KMS-11 (cell line): ENCODE measurements at regions not wholly inside any gene's neighbourhood (a gene's known extent, or its start where the extent isn't known, plus 50 kb on each side); places are given as distances from the start of the nearest gene placed in this dataset.

Source experiments
- H2AFZ ChIP-seq: fragments of 200-600 bp; sonication (generic); 2 replicates; pipeline ENCODE4 v1.6.1; 2016; ENCODE audit warnings: antibody characterized with exemption, mixed run types, low read depth
- H3K27ac ChIP-seq: fragments of 200-600 bp; sonication (generic); 2 replicates; pipeline ENCODE4 v1.6.1; 2016; ENCODE audit warnings: mild to moderate bottlenecking, mixed run types
- H3K27me3 ChIP-seq: fragments of 200-600 bp; sonication (generic); 2 replicates; pipeline ENCODE4 v1.6.1; 2017; ENCODE audit warnings: mild to moderate bottlenecking, low read depth, mixed run types, moderate library complexity; ENCODE audit not compliant: insufficient read depth
- H3K36me3 ChIP-seq: fragments of 200-600 bp; sonication (generic); 2 replicates; pipeline ENCODE4 v1.6.1; 2017; ENCODE audit warnings: mild to moderate bottlenecking, mixed run types; ENCODE audit not compliant: insufficient read depth
- H3K4me1 ChIP-seq: fragments of 200-600 bp; sonication (generic); 2 replicates; pipeline ENCODE4 v1.6.1; 2016; ENCODE audit warnings: mild to moderate bottlenecking, low read depth, mixed run types; ENCODE audit not compliant: poor library complexity, severe bottlenecking
- H3K4me2 ChIP-seq: fragments of 200-600 bp; sonication (generic); 2 replicates; pipeline ENCODE4 v1.7.0; 2016; ENCODE audit warnings: mild to moderate bottlenecking, mixed run types
- H3K4me3 ChIP-seq: fragments of 200-600 bp; sonication (generic); IDR thresholded peaks from 2 replicates; pipeline ENCODE4 v1.6.1; 2017; ENCODE audit warnings: low read depth, low read length, mixed read lengths; ENCODE audit not compliant: insufficient read depth
- H3K79me2 ChIP-seq: fragments of 200-600 bp; sonication (generic); 2 replicates; pipeline ENCODE4 v1.6.1; 2016; ENCODE audit warnings: low read depth, mixed run types; ENCODE audit not compliant: insufficient read depth
- H3K9ac ChIP-seq: fragments of 200-600 bp; sonication (generic); 2 replicates; pipeline ENCODE4 v1.6.1; 2016; ENCODE audit warnings: mild to moderate bottlenecking, mixed run types
- H4K20me1 ChIP-seq: fragments of 200-600 bp; sonication (generic); 2 replicates; pipeline ENCODE4 v1.6.1; 2016; ENCODE audit warnings: mild to moderate bottlenecking, mixed run types; ENCODE audit not compliant: insufficient read depth
- TF ChIP-seq, protein P1 (sequence below): fragments of 200-600 bp; sonication (generic); conservative IDR thresholded peaks from 2 replicates; pipeline ENCODE4 v1.6.1; 2017; ENCODE audit warnings: low read depth, mild to moderate bottlenecking, antibody characterized with exemption, low read length, moderate library complexity, mixed read lengths

DNA sequence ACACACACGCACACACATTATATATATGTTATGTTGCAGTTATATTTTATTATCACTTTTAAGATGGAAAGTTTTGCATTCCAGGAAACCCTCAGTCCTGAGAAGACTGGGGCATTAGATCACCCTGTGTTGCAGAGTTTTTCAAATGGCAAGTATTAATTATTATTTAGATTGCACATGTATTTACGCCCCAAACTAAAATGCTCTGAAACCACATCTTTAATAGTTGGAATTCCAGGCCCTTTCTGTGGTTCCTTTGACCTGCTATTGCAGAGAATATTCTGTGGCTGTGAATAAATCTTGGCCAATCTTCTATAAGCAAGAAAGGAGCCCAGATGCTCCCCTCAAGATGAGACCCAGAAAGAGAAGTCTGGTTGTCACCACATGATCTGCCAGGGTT lies 427.0 kb upstream of the TNP1 start:
- no peak overlapping the region for H3K27ac ChIP-seq
- no peak overlapping the region for H3K4me3 ChIP-seq
- no peaks in the 10 kb centered on the region for H4K20me1 ChIP-seq
- TF ChIP-seq, protein P1, sequence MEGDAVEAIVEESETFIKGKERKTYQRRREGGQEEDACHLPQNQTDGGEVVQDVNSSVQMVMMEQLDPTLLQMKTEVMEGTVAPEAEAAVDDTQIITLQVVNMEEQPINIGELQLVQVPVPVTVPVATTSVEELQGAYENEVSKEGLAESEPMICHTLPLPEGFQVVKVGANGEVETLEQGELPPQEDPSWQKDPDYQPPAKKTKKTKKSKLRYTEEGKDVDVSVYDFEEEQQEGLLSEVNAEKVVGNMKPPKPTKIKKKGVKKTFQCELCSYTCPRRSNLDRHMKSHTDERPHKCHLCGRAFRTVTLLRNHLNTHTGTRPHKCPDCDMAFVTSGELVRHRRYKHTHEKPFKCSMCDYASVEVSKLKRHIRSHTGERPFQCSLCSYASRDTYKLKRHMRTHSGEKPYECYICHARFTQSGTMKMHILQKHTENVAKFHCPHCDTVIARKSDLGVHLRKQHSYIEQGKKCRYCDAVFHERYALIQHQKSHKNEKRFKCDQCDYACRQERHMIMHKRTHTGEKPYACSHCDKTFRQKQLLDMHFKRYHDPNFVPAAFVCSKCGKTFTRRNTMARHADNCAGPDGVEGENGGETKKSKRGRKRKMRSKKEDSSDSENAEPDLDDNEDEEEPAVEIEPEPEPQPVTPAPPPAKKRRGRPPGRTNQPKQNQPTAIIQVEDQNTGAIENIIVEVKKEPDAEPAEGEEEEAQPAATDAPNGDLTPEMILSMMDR = no peak
- H3K79me2 ChIP-seq = no peaks in the 10 kb centered on the region
- no peak overlapping the region for H3K4me2 ChIP-seq
- H2AFZ ChIP-seq = no peak overlapping the region
- no peak overlapping the region for H3K9ac ChIP-seq
- no peaks in the 10 kb centered on the region for H3K36me3 ChIP-seq
- no peaks in the 10 kb centered on the region for H3K27me3 ChIP-seq
- H3K4me1 ChIP-seq = no peaks in the 10 kb centered on the region

DNA sequence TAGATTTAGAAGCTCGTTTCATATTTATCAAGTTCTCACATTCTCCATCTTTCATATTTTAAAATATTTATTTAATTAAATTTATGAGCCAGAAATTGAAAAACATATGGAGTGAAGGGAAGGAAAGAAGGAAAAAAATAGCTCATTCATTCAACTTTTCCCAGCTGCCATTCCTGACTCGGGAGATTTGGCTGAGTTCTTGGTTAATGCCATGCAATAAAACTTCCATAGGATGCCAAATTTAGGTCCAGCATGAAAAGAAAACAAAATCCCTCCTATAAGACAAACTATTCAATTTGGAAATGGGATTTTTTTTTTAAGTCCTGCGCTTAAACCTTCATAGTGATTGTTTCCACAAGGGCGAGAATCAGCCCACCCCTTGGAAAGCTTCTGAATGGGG lies 426.1 kb upstream of the TNP1 start:
- TF ChIP-seq, protein P1 = no peak
- Histone ChIP-seq H3K9ac (no peak overlapping the region), H4K20me1 (no peaks in the 10 kb centered on the region), H3K4me3 (no peak overlapping the region), H3K4me2 (no peak overlapping the region), H3K79me2 (no peaks in the 10 kb centered on the region), H3K36me3 (no peaks in the 10 kb centered on the region), H2AFZ (no peak overlapping the region), H3K4me1 (no peaks in the 10 kb centered on the region), H3K27ac (no peak overlapping the region), H3K27me3 (no peaks in the 10 kb centered on the region)

DNA sequence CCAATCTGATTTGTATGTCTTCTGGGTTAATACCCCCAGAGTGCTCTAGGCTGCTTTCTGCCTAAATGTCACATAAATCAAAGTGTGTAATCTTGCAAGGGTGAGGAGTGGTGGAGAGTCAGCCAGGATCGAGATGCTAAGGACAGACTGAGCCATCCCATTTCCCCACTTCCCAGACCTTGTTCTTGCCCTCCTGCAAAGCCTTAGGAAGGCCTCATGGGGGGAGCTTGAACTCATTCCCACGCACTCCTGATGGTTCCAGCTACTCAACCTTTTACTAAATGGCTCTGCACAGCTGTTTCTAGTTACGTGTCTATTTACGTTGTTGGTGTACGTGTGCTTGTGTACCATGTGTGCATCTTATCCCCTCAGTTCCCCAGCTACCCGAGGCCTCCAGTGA lies 423.6 kb upstream of the TNP1 start:
- H3K36me3 ChIP-seq = no peaks in the 10 kb centered on the region
- TF ChIP-seq, protein P1 = no peak
- H3K9ac ChIP-seq = no peak overlapping the region

DNA sequence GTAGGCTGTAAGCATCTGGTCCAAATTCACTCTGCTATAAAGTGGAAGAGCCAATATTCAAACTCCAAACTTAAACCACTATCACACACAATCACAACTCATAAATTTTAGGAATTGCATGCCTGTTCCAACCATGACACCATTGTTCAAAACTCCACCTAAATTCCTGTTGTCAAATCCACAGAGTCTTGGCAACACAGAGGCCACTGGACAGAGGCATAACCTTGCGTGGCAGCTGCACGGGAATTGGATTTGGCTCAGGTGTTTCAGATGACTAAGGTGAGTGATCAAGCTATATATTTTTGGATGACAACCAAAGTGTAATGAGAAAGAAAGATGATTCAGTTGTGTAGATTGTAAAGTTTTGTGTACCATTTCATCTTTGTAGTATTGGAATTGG lies 422.7 kb upstream of the TNP1 start:
- Histone ChIP-seq H4K20me1 (no peaks in the 10 kb centered on the region), H3K36me3 (no peaks in the 10 kb centered on the region), H3K9ac (no peak overlapping the region), H3K27me3 (no peaks in the 10 kb centered on the region), H3K4me1 (no peaks in the 10 kb centered on the region), H2AFZ (no peak overlapping the region), H3K27ac (no peak overlapping the region), H3K79me2 (no peaks in the 10 kb centered on the region), H3K4me2 (no peak overlapping the region), H3K4me3 (no peak overlapping the region)
- TF ChIP-seq, protein P1 = no peak

More for the DNA sequence above, 423.6 kb upstream of the TNP1 start:
- no peaks in the 10 kb centered on the region for H4K20me1 ChIP-seq
- H3K79me2 ChIP-seq = no peaks in the 10 kb centered on the region
- H3K4me2 ChIP-seq = no peak overlapping the region
- no peaks in the 10 kb centered on the region for H3K4me1 ChIP-seq
- no peak overlapping the region for H2AFZ ChIP-seq
- H3K4me3 ChIP-seq = no peak overlapping the region
- no peak overlapping the region for H3K27ac ChIP-seq
- H3K27me3 ChIP-seq = no peaks in the 10 kb centered on the region
